ENCODE measurements at regions not wholly inside any gene's neighbourhood (a gene's known extent, or its start where the extent isn't known, plus 50 kb on each side); places are given as distances from the start of the nearest gene placed in this dataset.
"Not testable (repeated sequence)": the region's sequence is repeated elsewhere in the genome, so short reads cannot be mapped to it uniquely, and the experiment has no call there.

GRCh38 chr6:25199544-25199943 lies 79.6 kb upstream of the CARMIL1 start:
- H3K36me3 Mint-ChIP-seq (ENCODE audit: low read depth), result no peaks in the 10 kb centered on the region
- TF ChIP-seq CTCF (conservative IDR thresholded peaks at IDR 0.05), result no peak
- H3K27ac Mint-ChIP-seq (ENCODE audit: unreplicated experiment), result no peak overlapping the region
- no peaks in the 10 kb centered on the region for H3K9me3 Mint-ChIP-seq
- H3K4me3 Mint-ChIP-seq, result no peak overlapping the region
- no peak for DNase-seq (ENCODE audit: low read depth, low spot score)
- no peaks in the 10 kb centered on the region for H3K27me3 Mint-ChIP-seq (ENCODE audit: low read depth)
- H3K4me1 Mint-ChIP-seq, result no peaks in the 10 kb centered on the region

- peaks cover 4% of the 10 kb centered on the region for H3K9me3 Mint-ChIP-seq
- no peak for DNase-seq (ENCODE audit: low read depth, low spot score)
- H3K4me3 Mint-ChIP-seq, result no peak overlapping the region
- H3K36me3 Mint-ChIP-seq (ENCODE audit: low read depth), result peaks cover 2% of the 10 kb centered on the region
- no peak for TF ChIP-seq CTCF (conservative IDR thresholded peaks at IDR 0.05)
- no peak overlapping the region for H3K27ac Mint-ChIP-seq (ENCODE audit: unreplicated experiment)
- H3K4me1 Mint-ChIP-seq, result no peaks in the 10 kb centered on the region
- no peaks in the 10 kb centered on the region for H3K27me3 Mint-ChIP-seq (ENCODE audit: low read depth)
Measured at GRCh38 chr6:25202504-25202903, 76.7 kb upstream of the CARMIL1 start.

- Mint-ChIP-seq H3K9me3 (peaks cover 15% of the 10 kb centered on the region), H3K27ac (ENCODE audit: unreplicated experiment) (no peak overlapping the region), H3K4me1 (no peaks in the 10 kb centered on the region), H3K4me3 (no peak overlapping the region), H3K27me3 (ENCODE audit: low read depth) (no peaks in the 10 kb centered on the region), H3K36me3 (ENCODE audit: low read depth) (peaks cover 6% of the 10 kb centered on the region)
- TF ChIP-seq CTCF (conservative IDR thresholded peaks at IDR 0.05), result no peak
- DNase-seq (ENCODE audit: low read depth, low spot score), result no peak
Measured at GRCh38 chr6:25205629-25206028, 73.5 kb upstream of the CARMIL1 start.

GRCh38 chr6:25207453-25208155 lies 71.6 kb upstream of the CARMIL1 start:
- not testable (repeated sequence) for H3K4me3 Mint-ChIP-seq; H3K27ac Mint-ChIP-seq (ENCODE audit: unreplicated experiment); H3K36me3 Mint-ChIP-seq (ENCODE audit: low read depth); H3K27me3 Mint-ChIP-seq (ENCODE audit: low read depth); H3K4me1 Mint-ChIP-seq; DNase-seq (ENCODE audit: low read depth, low spot score)
- H3K9me3 Mint-ChIP-seq, result peaks cover 26% of the 10 kb centered on the region

GRCh38 chr6:25215881-25216280 lies 63.3 kb upstream of the CARMIL1 start:
- no peak for DNase-seq (ENCODE audit: low read depth, low spot score)
- TF ChIP-seq CTCF (conservative IDR thresholded peaks at IDR 0.05), result no peak
- Mint-ChIP-seq H3K27me3 (ENCODE audit: low read depth) (peaks cover 4% of the 10 kb centered on the region), H3K9me3 (peaks cover 15% of the 10 kb centered on the region), H3K27ac (ENCODE audit: unreplicated experiment) (no peak overlapping the region), H3K36me3 (ENCODE audit: low read depth) (no peaks in the 10 kb centered on the region), H3K4me1 (peaks cover 19% of the 10 kb centered on the region), H3K4me3 (no peak overlapping the region)

- no peak for DNase-seq (ENCODE audit: low read depth, low spot score)
- H3K4me3 Mint-ChIP-seq, result no peak overlapping the region
- no peaks in the 10 kb centered on the region for H3K36me3 Mint-ChIP-seq (ENCODE audit: low read depth)
- H3K4me1 Mint-ChIP-seq, result peaks cover 19% of the 10 kb centered on the region
- no peak for TF ChIP-seq CTCF (conservative IDR thresholded peaks at IDR 0.05)
- no peaks in the 10 kb centered on the region for H3K27me3 Mint-ChIP-seq (ENCODE audit: low read depth)
- H3K27ac Mint-ChIP-seq (ENCODE audit: unreplicated experiment), result no peak overlapping the region
- H3K9me3 Mint-ChIP-seq, result peaks cover 5% of the 10 kb centered on the region
Measured at GRCh38 chr6:25217302-25217701, 61.9 kb upstream of the CARMIL1 start.

All from neural crest cell (in vitro differentiated cells).